ENCODE measurements at regions not wholly inside any gene's neighbourhood (a gene's known extent, or its start where the extent isn't known, plus 50 kb on each side); places are given as distances from the start of the nearest gene placed in this dataset.

- Histone ChIP-seq H3K9ac (ENCODE audit: insufficient read depth in 1 of 2, low read depth in 2 of 2, low read length in 2 of 2) (no peak overlapping the region), H2AFZ (ENCODE audit: low read depth, low read length) (no peak overlapping the region), H3K9me3 (replicated peaks; ENCODE audit: control insufficient read depth, insufficient read depth, low read depth, low read length) (no peaks in the 10 kb centered on the region), H3K9me1 (ENCODE audit: control insufficient read depth, insufficient read depth, low read length) (no peaks in the 10 kb centered on the region), H3K4me1 (replicated peaks in 1 of 2; ENCODE audit: control insufficient read depth in 2 of 2, insufficient read depth in 2 of 2, low read length in 2 of 2) (no peaks in the 10 kb centered on the region), H3K27ac (ENCODE audit: extremely low read depth, low read depth, low read length) (no peak overlapping the region), H3K27me3 (ENCODE audit: control insufficient read depth in 2 of 2, insufficient read depth in 2 of 2, low read length in 2 of 2) (no peaks in the 10 kb centered on the region), H3K79me2 (ENCODE audit: control insufficient read depth, insufficient read depth, low read length) (no peaks in the 10 kb centered on the region), H4K20me1 (replicated peaks; ENCODE audit: control insufficient read depth, insufficient read depth, low read length) (no peaks in the 10 kb centered on the region), H3K4me2 (ENCODE audit: insufficient read depth, low read length) (no peak overlapping the region), H3K4me3 (no peak overlapping the region), H3K36me3 (ENCODE audit: control insufficient read depth, insufficient read depth, low read length) (no peaks in the 10 kb centered on the region)
- WGBS (ENCODE audit: insufficient coverage, low coverage, missing lambda C conversion rate) = 0% methylated on average over 2 of the region's 2 CpGs
- DNase-seq (ENCODE audit: extremely low read depth in 1 of 4, low spot score in 3 of 4) (no peak), ATAC-seq (no peak), FAIRE-seq (no peak)
- CTCF ChIA-PET (ENCODE audit: low intra/inter-chr PET ratio) = no interaction called here
- POLR2A ChIA-PET = no interaction called here
- in situ Hi-C loops (cut with MboI) = no loop called here
- BruUV-seq (replicated peaks) = no TSS peak
- TF ChIP-seq, protein P1, sequence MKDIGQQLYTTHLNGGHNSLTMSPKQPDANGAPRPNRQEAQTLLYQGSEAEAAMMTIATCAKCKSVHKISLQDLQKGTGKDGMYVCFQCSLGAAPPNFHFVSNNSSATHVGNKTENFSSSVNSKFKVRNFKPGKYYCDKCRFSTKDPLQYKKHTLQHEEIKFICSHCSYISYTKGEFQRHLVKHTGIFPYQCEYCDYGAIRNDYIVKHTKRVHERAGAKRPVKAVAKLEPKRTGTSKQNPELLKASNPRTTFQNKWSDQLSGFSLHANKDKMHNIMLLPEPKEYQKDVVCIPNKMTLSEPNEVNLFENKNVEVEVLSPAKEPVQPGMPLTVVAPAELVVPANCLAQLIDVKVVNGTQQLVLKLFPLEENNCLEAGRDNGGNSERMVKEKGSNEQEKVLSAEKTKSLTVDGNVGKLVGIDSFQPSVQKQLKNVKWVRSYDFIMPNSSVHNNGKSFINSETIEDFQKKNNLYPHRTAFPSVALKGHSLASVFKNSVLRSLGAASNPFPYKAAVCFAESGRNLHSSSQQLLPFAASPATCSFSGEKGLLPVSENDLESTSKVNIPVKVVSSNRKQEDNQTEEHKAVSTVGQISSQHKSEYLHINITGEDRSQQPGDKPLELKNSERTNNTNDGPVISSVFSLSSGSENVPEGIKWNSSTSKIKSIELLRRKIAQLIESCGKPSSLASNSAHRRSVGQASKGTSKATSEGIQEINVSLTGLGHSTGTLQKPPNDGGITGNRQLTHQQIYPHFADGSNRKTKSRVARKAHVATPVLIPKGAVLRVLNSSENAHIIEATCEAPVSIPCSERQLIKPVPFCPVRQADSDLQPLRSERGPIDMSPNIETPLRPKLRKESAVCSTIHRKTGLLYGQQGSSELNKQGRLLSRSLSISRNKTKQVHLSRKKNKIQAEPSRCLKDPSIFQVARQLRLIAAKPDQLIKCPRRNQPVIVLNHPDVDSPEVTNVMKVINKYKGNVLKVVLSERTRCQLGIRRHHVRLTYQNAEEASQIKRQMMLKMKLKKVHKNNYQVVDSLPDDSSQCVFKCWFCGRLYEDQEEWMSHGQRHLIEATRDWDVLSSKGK (CRISPR knock-in tag; IDR thresholded peaks at IDR 0.05) = no peak
- TF ChIP-seq ZNF133 (CRISPR knock-in tag; IDR thresholded peaks at IDR 0.05) (no peak), ATF7 (IDR thresholded peaks at IDR 0.05) (no peak), BDP1 (IDR thresholded peaks at IDR 0.05; ENCODE audit: insufficient read depth, insufficient read length) (no peak), ZNF551 (CRISPR knock-in tag; IDR thresholded peaks at IDR 0.05) (no peak), TRIM25 (IDR thresholded peaks at IDR 0.05; ENCODE audit: borderline replicate concordance) (no peak), JUN (IDR thresholded peaks at IDR 0.05; ENCODE audit: borderline replicate concordance, low read depth, low read length) (no peak), JUN (CRISPR knock-in tag; IDR thresholded peaks at IDR 0.05; ENCODE audit: borderline replicate concordance) (no peak), HES1 (IDR thresholded peaks at IDR 0.05; ENCODE audit: low read depth) (no peak), MYBL2 (IDR thresholded peaks at IDR 0.05; ENCODE audit: low read depth) (no peak), MYBL2 (CRISPR knock-in tag; IDR thresholded peaks at IDR 0.05; ENCODE audit: borderline replicate concordance) (no peak), GABPB1 (CRISPR knock-in tag; IDR thresholded peaks at IDR 0.05) (no peak)
- TF ChIP-seq, protein P2, sequence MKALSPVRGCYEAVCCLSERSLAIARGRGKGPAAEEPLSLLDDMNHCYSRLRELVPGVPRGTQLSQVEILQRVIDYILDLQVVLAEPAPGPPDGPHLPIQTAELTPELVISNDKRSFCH (CRISPR knock-in tag; IDR thresholded peaks at IDR 0.05) = no peak
- TF ChIP-seq, protein P2 (tag; IDR thresholded peaks at IDR 0.05) = no peak
- intact Hi-C loops (cut with micrococcal nuclease) = no loop called here
Measured at GRCh38 chr2:220365023-220365422, 737.6 kb downstream of the SLC4A3 start.

Measured in K562 (cell line).